Epithelial cell of esophagus (primary cell): ENCODE measurements at regions not wholly inside any gene's neighbourhood (a gene's known extent, or its start where the extent isn't known, plus 50 kb on each side); places are given as distances from the start of the nearest gene placed in this dataset.

Experiments
- DNase-seq: peaks from one replicate; pipeline ENCODE4 v3.0.0; 2010; ENCODE audit warnings: low read depth
- H3K4me3 ChIP-seq: 2 replicates; pipeline ENCODE4 v1.5.1; 2011; ENCODE audit warnings: mild to moderate bottlenecking, low read length, control low read depth
- TF ChIP-seq, protein P1 (sequence below): IDR thresholded peaks from 2 replicates; pipeline ENCODE4 v1.5.1; 2011; ENCODE audit warnings: low read depth, mild to moderate bottlenecking, low read length, control low read depth, inconsistent platforms; ENCODE audit not compliant: insufficient read depth; ENCODE audit errors: missing control alignments

DNA sequence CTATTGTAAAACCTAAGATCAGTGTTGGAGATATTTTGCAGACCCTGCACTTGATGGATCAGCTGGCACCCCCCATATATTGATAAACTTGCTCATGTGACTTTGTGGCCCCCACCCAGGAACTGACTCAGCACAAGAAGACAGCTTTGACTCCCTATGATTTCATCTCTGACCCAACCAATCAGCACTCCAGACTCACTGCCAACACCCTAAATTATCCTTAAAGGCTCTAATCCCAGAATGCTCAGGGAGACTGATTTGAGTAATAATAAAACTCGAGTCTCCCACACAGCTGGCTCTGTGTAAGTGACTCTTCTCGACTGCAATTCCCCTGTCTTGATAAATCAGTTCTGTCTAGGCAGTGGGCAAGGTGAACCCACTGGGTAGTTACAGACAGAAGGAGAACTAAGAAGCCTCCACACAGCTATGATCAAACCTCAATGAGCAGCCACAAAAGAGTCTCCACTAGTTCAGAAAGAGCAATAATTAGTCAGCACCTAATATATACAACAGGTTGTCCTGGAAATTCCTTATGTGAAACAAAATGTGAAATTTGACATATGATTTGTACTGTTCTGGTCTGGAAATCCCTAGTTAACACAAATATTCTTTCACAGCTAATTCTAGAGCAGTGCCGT is 52.2 kb downstream of the ACTL7B start:
- peak; percentile 11 for DNase-seq
- TF ChIP-seq, protein P1, sequence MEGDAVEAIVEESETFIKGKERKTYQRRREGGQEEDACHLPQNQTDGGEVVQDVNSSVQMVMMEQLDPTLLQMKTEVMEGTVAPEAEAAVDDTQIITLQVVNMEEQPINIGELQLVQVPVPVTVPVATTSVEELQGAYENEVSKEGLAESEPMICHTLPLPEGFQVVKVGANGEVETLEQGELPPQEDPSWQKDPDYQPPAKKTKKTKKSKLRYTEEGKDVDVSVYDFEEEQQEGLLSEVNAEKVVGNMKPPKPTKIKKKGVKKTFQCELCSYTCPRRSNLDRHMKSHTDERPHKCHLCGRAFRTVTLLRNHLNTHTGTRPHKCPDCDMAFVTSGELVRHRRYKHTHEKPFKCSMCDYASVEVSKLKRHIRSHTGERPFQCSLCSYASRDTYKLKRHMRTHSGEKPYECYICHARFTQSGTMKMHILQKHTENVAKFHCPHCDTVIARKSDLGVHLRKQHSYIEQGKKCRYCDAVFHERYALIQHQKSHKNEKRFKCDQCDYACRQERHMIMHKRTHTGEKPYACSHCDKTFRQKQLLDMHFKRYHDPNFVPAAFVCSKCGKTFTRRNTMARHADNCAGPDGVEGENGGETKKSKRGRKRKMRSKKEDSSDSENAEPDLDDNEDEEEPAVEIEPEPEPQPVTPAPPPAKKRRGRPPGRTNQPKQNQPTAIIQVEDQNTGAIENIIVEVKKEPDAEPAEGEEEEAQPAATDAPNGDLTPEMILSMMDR: no peak
- H3K4me3 ChIP-seq: no peak overlapping the region

DNA sequence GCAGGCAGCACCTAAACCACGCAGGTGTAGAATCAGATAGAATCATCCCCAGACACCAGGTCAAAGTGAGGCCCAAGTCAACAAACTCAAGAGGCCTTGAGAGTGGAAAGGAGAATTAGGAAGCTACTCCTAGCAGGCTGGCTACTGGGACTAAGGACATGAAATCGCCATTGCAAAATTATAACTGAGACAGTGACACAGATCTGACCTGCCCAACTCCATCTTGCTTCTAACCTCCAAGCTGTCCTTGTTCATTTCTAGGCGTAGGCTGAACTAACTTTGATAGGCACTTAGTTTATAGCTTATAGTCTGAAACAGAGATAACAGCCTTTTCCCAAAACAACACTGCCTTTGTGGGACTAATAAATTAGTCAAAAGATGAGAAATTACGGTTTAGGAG is 52.8 kb downstream of the ACTL7B start:
- no peak for DNase-seq
- H3K4me3 ChIP-seq: no peak overlapping the region
- TF ChIP-seq, protein P1: no peak

DNA sequence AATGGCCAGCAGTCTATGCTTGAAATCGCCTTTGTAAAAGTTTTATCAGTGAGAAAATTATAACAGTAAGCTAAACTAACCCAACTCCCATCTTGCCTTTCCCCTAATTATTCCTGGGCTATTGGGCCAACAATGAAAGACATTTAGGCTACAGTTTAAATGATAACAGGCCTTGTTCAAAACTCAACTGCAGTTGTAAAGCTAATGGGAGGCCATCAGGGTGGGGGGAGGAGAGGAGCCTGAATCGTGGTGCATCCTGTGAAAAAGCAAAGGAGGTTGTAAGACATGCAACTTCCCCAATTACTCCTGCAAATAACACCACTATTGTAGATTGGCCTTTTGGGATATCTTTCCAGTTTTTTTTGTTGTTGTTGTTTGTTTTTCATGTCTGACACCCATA is 53.8 kb downstream of the ACTL7B start:
- DNase-seq: no peak
- no peak overlapping the region for H3K4me3 ChIP-seq
- TF ChIP-seq, protein P1: no peak

DNA sequence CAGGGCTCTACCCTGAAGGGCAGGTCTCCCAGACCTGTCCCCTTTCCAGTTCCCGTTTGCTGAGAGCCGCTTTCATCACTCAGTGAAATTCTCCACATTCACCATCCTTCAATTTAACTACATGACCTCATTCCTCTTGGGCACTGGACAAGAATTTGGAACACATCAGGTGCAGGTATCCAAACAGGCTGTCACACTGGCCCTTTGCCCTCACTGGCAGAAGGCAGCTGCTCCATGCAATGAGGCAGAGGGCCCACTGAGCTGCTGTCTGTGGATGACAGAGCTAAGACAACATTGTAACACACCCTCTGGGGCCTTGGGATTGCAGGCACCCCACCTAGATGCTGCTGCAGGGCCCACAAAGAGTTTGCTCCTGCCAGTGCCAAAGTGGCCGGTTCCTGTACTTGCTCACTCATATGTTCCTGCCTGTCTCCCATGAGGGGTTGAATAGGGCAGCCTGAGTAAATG is 55.1 kb downstream of the ACTL7B start:
- DNase-seq: peak; percentile 46
- no peak overlapping the region for H3K4me3 ChIP-seq
- TF ChIP-seq, protein P1: no peak

DNA sequence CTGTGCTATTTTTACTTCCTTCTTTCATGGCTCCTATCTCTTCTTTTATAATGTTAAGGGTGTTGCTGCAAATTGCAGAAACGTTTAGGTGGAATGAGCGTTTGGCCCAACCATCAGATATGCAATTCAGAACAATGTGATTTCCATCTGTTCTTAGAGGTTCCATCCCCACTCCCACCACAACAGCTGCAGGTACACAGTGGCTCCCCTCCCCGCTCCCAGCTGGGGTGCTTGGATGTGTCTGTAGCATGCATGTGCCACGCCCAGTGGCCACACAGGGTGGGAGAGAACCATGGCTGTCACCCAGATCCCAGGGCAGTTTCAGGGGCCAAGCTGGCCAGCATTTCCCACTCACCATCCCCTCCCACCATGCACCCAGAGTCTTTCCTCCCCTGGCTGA is 62.2 kb downstream of the ACTL7B start:
- no peak overlapping the region for H3K4me3 ChIP-seq
- no peak for DNase-seq
- TF ChIP-seq, protein P1: no peak

DNA sequence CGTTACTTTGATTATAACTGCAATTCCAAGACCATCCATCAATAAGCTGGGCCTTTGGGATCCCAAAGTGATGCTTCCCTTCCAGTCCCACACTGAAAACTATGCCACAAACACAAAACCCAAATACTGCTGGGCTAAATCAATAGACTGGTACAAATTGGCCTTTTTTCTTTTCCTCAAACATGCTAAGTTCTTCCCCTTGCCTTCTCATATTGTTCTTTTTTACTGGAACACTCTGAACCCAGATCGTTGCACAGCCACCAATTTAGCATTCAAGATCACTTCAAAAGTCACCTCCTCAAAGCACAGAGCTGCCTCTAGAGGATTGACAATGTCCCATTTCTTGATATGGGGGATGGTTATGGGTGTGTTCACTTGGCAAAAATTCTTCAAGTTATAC is 66.0 kb downstream of the ACTL7B start:
- TF ChIP-seq, protein P1: no peak
- DNase-seq: no peak

DNA sequence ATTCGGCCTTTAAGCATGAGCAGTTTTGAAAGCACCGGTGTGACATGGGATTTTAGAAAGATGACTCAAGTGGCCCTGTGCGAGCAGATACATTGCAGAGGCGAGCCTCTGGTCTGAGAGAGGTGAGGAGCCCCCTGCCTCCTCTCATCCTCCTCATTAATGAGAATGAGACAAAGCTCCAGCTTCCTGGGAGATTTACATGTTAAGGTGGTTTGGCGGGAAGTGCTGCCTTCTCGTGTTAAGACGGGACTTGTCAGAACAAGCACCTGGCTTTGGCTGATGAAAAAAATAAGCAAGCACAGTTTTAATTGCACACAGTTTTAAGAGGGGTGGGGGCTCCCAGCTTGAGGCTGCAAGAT is 68.1 kb downstream of the ACTL7B start:
- TF ChIP-seq, protein P1: no peak
- H3K4me3 ChIP-seq: no peak overlapping the region
- peak; percentile 92 for DNase-seq

More for the DNA sequence above, 66.0 kb downstream of the ACTL7B start:
- no peak overlapping the region for H3K4me3 ChIP-seq
